B cell (primary cell): ENCODE measurements at regions not wholly inside any gene's neighbourhood (a gene's known extent, or its start where the extent isn't known, plus 50 kb on each side); places are given as distances from the start of the nearest gene placed in this dataset.

Experiments
- ATAC-seq: fragments of 200-7000 bp; cut with Tn5 transposase; one replicate; pipeline ENCODE4 v1.10.0; 2021; ENCODE audit warnings: low read depth, mild to moderate bottlenecking, moderate number of reproducible peaks, moderate library complexity
- CTCF ChIA-PET: fragments of 350-600 bp; sonication (Branson Sonifier 250); formaldehyde crosslinking; loops from one replicate; lab custom pipeline; 2021; ENCODE audit warnings: antibody characterized with exemption, inconsistent platforms; lab: Charles Lee
- POLR2A ChIA-PET: fragments of 350-600 bp; sonication (Branson Sonifier 250); formaldehyde crosslinking; loops from one replicate; lab custom pipeline; 2021; ENCODE audit warnings: antibody characterized with exemption; lab: Charles Lee
- DNase-seq: peaks from one replicate; pipeline ENCODE4 v3.0.0; 2013
- H2AFZ ChIP-seq: 2 replicates; pipeline ENCODE4 v1.6.1; 2012; ENCODE audit warnings: mild to moderate bottlenecking, low read depth, low read length; ENCODE audit not compliant: insufficient read depth, poor library complexity, severe bottlenecking
- H3K27ac ChIP-seq, 2 donors: 1 replicate in 1 of 2; 2 replicates in 1 of 2; pipeline ENCODE4 v1.5.1; 2012 to 2013; ENCODE audit warnings: low read length in 2 of 2, mild to moderate bottlenecking in 2 of 2, moderate library complexity in 1 of 2
- H3K27me3 ChIP-seq, 4 experiments: fragments of 200-600 bp in 1 of 4; sonication (generic) in 1 of 4; replicated peaks in 1 of 4; 1 replicate in 2 of 4; 2 replicates in 2 of 4; pipeline versions ENCODE4 v1.6.1 to v1.7.0; 2013 to 2016; ENCODE audit warnings: low read length in 3 of 4, mild to moderate bottlenecking in 2 of 4, mixed read lengths in 1 of 4, moderate library complexity in 1 of 4; ENCODE audit not compliant: insufficient read depth in 4 of 4, control insufficient read depth in 3 of 4; ENCODE audit errors: control extremely low read depth in 1 of 4
- H3K36me3 ChIP-seq, 2 experiments: replicated peaks in 1 of 2; 1 replicate in 1 of 2; 2 replicates in 1 of 2; pipeline versions ENCODE4 v1.6.1 to v1.7.1; 2013; ENCODE audit warnings: low read length in 1 of 2; ENCODE audit not compliant: insufficient read depth in 2 of 2, control insufficient read depth in 1 of 2; ENCODE audit errors: control extremely low read depth in 1 of 2, extremely low read depth in 1 of 2
- H3K4me1 ChIP-seq, 2 donors: fragments of 200-600 bp in 1 of 2; sonication (generic) in 1 of 2; 1 replicate in 1 of 2; 2 replicates in 1 of 2; pipeline versions ENCODE4 v1.5.1 to v1.6.1; 2013 to 2017; ENCODE audit warnings: low read length in 2 of 2; ENCODE audit not compliant: control insufficient read depth in 2 of 2, insufficient read depth in 2 of 2
- H3K4me2 ChIP-seq: replicated peaks from 2 replicates; pipeline ENCODE3; 2012; ENCODE audit warnings: mild to moderate bottlenecking, low read depth, low read length; ENCODE audit not compliant: poor library complexity, severe bottlenecking
- H3K4me3 ChIP-seq, 5 experiments: fragments of 200-600 bp in 1 of 5; sonication (generic) in 1 of 5; 1 replicate in 3 of 5; 2 replicates in 2 of 5; pipeline versions ENCODE4 v1.5.1 to v1.7.0; 2011 to 2016; ENCODE audit warnings: low read length in 4 of 5, mild to moderate bottlenecking in 4 of 5, low read depth in 2 of 5, control low read depth in 1 of 5, moderate library complexity in 1 of 5; ENCODE audit not compliant: insufficient read depth in 1 of 5; ENCODE audit errors: control extremely low read depth in 1 of 5, extremely low read depth in 1 of 5
- H3K79me2 ChIP-seq: fragments of 200-600 bp; sonication (generic); one replicate; pipeline ENCODE4 v1.6.0; 2016; ENCODE audit warnings: low read length; ENCODE audit not compliant: control insufficient read depth, insufficient read depth
- H3K9ac ChIP-seq: fragments of 200-600 bp; sonication (generic); 2 replicates; pipeline ENCODE4 v1.6.1; 2017; ENCODE audit warnings: mild to moderate bottlenecking, low read length, moderate library complexity
- H3K9me3 ChIP-seq, 3 donors: one replicate each; pipeline versions ENCODE4 v1.6.1 to v1.7.1; 2013; ENCODE audit warnings: low read length in 2 of 3; ENCODE audit not compliant: control insufficient read depth in 2 of 3, insufficient read depth in 1 of 3; ENCODE audit errors: control extremely low read depth in 1 of 3
- H4K20me1 ChIP-seq: 2 replicates; pipeline ENCODE4 v1.6.0; 2012; ENCODE audit warnings: mild to moderate bottlenecking, low read length; ENCODE audit not compliant: insufficient read depth, control insufficient read depth, poor library complexity, severe bottlenecking
- H3K27ac Mint-ChIP-seq: one replicate; pipeline ENCODE4 v1.8.0; 2021; ENCODE audit warnings: mixed read lengths
- H3K27me3 Mint-ChIP-seq: one replicate; pipeline ENCODE4 v1.8.0; 2021; ENCODE audit warnings: mixed read lengths
- H3K4me1 Mint-ChIP-seq: one replicate; pipeline ENCODE4 v1.8.0; 2021; ENCODE audit warnings: mixed read lengths
- H3K4me3 Mint-ChIP-seq: one replicate; pipeline ENCODE4 v1.8.0; 2021; ENCODE audit warnings: mixed read lengths
- H3K9me3 Mint-ChIP-seq: one replicate; pipeline ENCODE4 v1.8.0; 2022; ENCODE audit warnings: mixed read lengths; ENCODE audit not compliant: insufficient read depth
- CTCF ChIP-seq: fragments of 200-600 bp; IDR thresholded peaks from one replicate; pipeline ENCODE4 v1.8.0; 2022; ENCODE audit warnings: antibody characterized with exemption, mild to moderate bottlenecking
- EZH2 ChIP-seq: IDR thresholded peaks from 2 replicates; pipeline ENCODE4 v1.6.1; 2012; ENCODE audit warnings: borderline replicate concordance, low read depth, mild to moderate bottlenecking, moderate library complexity, low read length; ENCODE audit not compliant: insufficient read depth, poor library complexity, severe bottlenecking
- WGBS: methylation state at CpG from one replicate; pipeline ENCODE4 v1.1.5; 2013; ENCODE audit warnings: missing lambda C conversion rate; ENCODE audit not compliant: insufficient coverage; 5-methylcytosine and 5-hydroxymethylcytosine counted together
- intact Hi-C: fragments of 100-400 bp; cut with micrococcal nuclease; formaldehyde crosslinking; loops from one replicate; pipeline ENCODE4 v1.10.0; 2022

- no peaks in the 10 kb centered on the region for H3K79me2 ChIP-seq
- no peak for ATAC-seq
- H4K20me1 ChIP-seq: no peaks in the 10 kb centered on the region
- H3K9me3 ChIP-seq: no peaks in the 10 kb centered on the region
- H3K27me3 Mint-ChIP-seq: peaks cover under 1% of the 10 kb centered on the region
- CTCF ChIA-PET: no interaction called here
- no peak overlapping the region for H3K27ac Mint-ChIP-seq
- H3K27ac ChIP-seq: no peak overlapping the region
- peaks cover 0 to 2% (median 0%) of the 10 kb centered on the region in 4 experiments for H3K27me3 ChIP-seq
- no peak overlapping the region for H2AFZ ChIP-seq
- no peak for DNase-seq
- H3K4me1 ChIP-seq: peaks cover 0 to 6% of the 10 kb centered on the region in 2 donors
- intact Hi-C loops: no loop called here
- no peak overlapping the region for H3K4me3 Mint-ChIP-seq
- H3K9me3 Mint-ChIP-seq: no peaks in the 10 kb centered on the region
- H3K36me3 ChIP-seq: no peaks in the 10 kb centered on the region
- no peak overlapping the region for H3K9ac ChIP-seq
- POLR2A ChIA-PET: no interaction called here
- 90% methylated on average over 3 of the region's 7 CpGs for WGBS
- TF ChIP-seq EZH2 (no peak), CTCF (no peak)
- H3K4me3 ChIP-seq: no peak overlapping the region
- peaks cover 6% of the 10 kb centered on the region for H3K4me1 Mint-ChIP-seq
- no peak overlapping the region for H3K4me2 ChIP-seq
These were observed 88.7 kb upstream of the GRIP1 start for GRCh38 chr12:66767536-66767935.

- H3K27me3 ChIP-seq: peaks cover 0 to 2% (median 0%) of the 10 kb centered on the region in 4 experiments
- Mint-ChIP-seq H3K27me3 (no peaks in the 10 kb centered on the region), H3K4me1 (peaks cover 6% of the 10 kb centered on the region), H3K9me3 (no peaks in the 10 kb centered on the region), H3K4me3 (no peak overlapping the region), H3K27ac (no peak overlapping the region)
- WGBS: 60% methylated on average over 1 of the region's 5 CpGs
- intact Hi-C loops: no loop called here
- CTCF ChIA-PET: no interaction called here
- POLR2A ChIA-PET: no interaction called here
- ATAC-seq (peak; percentile 33), DNase-seq (peak; percentile 16)
- H3K4me1 ChIP-seq: peaks cover 0 to 6% of the 10 kb centered on the region in 2 donors
- H3K27ac ChIP-seq: no peak overlapping the region
- no peaks in the 10 kb centered on the region for H3K36me3 ChIP-seq
- H3K4me3 ChIP-seq: no peak overlapping the region
- TF ChIP-seq EZH2 (no peak), CTCF (no peak)
- peak overlapping the region; percentile 1 for H2AFZ ChIP-seq
- no peak overlapping the region for H3K9ac ChIP-seq
- no peaks in the 10 kb centered on the region for H3K9me3 ChIP-seq
- no peaks in the 10 kb centered on the region for H3K79me2 ChIP-seq
- no peak overlapping the region for H3K4me2 ChIP-seq
- no peaks in the 10 kb centered on the region for H4K20me1 ChIP-seq
These were observed 89.4 kb upstream of the GRIP1 start for GRCh38 chr12:66768293-66768692.
